Stimulated activated CD4-positive, alpha-beta T cell treated with anti-CD3 and anti-CD28 coated beads, Interleukin-12 subunit alpha, Interleukin-12 subunit beta, amount 100 ng/mL, for 4 hours (primary cell): ENCODE measurements at regions not wholly inside any gene's neighbourhood (a gene's known extent, or its start where the extent isn't known, plus 50 kb on each side); places are given as distances from the start of the nearest gene placed in this dataset.
"Not testable (repeated sequence)": the region's sequence is repeated elsewhere in the genome, so short reads cannot be mapped to it uniquely, and the experiment has no call there.

Experiments
- DNase-seq: peaks from one replicate; pipeline ENCODE4 v3.0.0-alpha.2; 2020

GRCh38 chr1:213324859-213325258 lies 273.8 kb downstream of the RPS6KC1 start:
- DNase-seq, result no peak

GRCh38 chr1:213325482-213325881 lies 274.4 kb downstream of the RPS6KC1 start:
- no peak for DNase-seq

- DNase-seq, result no peak
Observed at GRCh38 chr1:213326281-213327016, 275.4 kb downstream of the RPS6KC1 start.

GRCh38 chr1:213327017-213327667 lies 276.1 kb downstream of the RPS6KC1 start:
- DNase-seq, result no peak

GRCh38 chr1:213329406-213330008 lies 278.5 kb downstream of the RPS6KC1 start:
- no peak for DNase-seq

GRCh38 chr1:213330281-213330680 lies 279.2 kb downstream of the RPS6KC1 start:
- no peak for DNase-seq

- DNase-seq, result no peak
Observed at GRCh38 chr1:213331631-213332175, 280.7 kb downstream of the RPS6KC1 start.

GRCh38 chr1:213332491-213332890 lies 281.4 kb downstream of the RPS6KC1 start:
- DNase-seq, result no peak

GRCh38 chr1:213333121-213333520 lies 282.1 kb downstream of the RPS6KC1 start:
- DNase-seq, result no peak

GRCh38 chr1:213335084-213335483 lies 284.0 kb downstream of the RPS6KC1 start:
- no peak for DNase-seq

- DNase-seq, result no peak
Observed at GRCh38 chr1:213337025-213337678, 286.1 kb downstream of the RPS6KC1 start.

- DNase-seq, result no peak
Observed at GRCh38 chr1:213340593-213340992, 289.6 kb downstream of the RPS6KC1 start.

- DNase-seq, result no peak
Observed at GRCh38 chr1:213345621-213346020, 294.6 kb downstream of the RPS6KC1 start.

- DNase-seq, result no peak
Observed at GRCh38 chr1:213357403-213357802, 306.4 kb downstream of the RPS6KC1 start.

GRCh38 chr1:213358368-213358767 lies 307.3 kb downstream of the RPS6KC1 start:
- not testable (repeated sequence) for DNase-seq

GRCh38 chr1:213362598-213362997 lies 311.6 kb downstream of the RPS6KC1 start:
- no peak for DNase-seq

GRCh38 chr1:213366141-213366831 lies 315.2 kb downstream of the RPS6KC1 start:
- no peak for DNase-seq

GRCh38 chr1:213369465-213369864 lies 318.4 kb downstream of the RPS6KC1 start:
- DNase-seq, result no peak

- no peak for DNase-seq
Observed at GRCh38 chr1:213370523-213370922, 319.5 kb downstream of the RPS6KC1 start.

GRCh38 chr1:213371525-213371846 lies 320.4 kb downstream of the RPS6KC1 start:
- DNase-seq, result no peak

GRCh38 chr1:213371847-213372619 lies 321.0 kb downstream of the RPS6KC1 start:
- DNase-seq, result no peak

- peak; percentile 57 for DNase-seq
Observed at GRCh38 chr1:213374369-213374768, 323.3 kb downstream of the RPS6KC1 start.
